HG03469 (cell line): ENCODE measurements at regions not wholly inside any gene's neighbourhood (a gene's known extent, or its start where the extent isn't known, plus 50 kb on each side); places are given as distances from the start of the nearest gene placed in this dataset.

Experiments
- ATAC-seq: cut with Tn5 transposase; IDR thresholded peaks from one replicate; pipeline ENCODE4 v1.9.1; 2021; ENCODE audit warnings: mild to moderate bottlenecking, moderate library complexity, moderate number of reproducible peaks; ENCODE audit not compliant: unreplicated experiment

DNA sequence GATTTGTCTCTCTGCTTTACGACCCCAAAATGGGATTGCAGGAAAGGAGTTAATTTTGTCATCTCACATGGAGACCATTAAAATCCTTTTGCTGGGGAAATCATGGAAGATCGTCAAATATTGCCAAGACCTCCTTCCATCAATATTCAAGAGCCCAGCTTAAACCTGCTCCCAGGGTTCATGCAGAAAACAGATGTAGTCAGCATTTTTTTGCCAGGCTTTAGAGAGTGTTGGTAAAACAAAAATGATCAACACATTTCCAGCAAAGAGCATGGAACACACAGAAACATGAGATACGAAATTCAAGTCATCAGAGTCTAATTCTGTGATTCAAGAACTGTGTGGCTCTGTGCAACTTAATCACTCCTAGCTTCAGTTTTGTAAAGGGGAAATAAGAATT, 118.0 kb upstream of the ATP10A start:
- no peak for ATAC-seq

DNA sequence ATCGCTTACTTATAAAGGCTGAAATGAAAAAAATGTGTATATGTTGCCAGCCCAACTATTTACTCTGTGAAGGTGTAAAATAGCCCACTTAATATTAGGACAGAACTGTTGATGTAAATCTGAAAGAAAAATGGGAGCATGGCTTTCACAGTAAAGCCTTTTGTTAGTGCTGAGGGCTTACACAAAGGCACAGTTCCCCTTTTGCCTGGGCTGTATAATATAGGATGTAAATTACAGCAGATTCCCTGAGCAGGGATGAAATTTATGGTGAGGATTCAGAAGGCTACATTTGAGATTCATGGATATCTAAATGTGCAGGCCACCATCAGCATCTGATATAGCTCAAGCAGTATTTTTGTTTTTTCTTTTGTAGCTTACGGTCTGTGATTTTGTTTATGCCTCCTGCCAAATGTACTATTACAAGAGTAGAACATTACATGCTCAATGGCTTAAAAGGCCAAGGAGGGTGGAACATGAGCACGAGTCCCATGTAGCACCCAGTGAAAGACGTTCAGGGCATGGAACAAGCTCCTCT, 109.1 kb upstream of the ATP10A start:
- ATAC-seq, result no peak

DNA sequence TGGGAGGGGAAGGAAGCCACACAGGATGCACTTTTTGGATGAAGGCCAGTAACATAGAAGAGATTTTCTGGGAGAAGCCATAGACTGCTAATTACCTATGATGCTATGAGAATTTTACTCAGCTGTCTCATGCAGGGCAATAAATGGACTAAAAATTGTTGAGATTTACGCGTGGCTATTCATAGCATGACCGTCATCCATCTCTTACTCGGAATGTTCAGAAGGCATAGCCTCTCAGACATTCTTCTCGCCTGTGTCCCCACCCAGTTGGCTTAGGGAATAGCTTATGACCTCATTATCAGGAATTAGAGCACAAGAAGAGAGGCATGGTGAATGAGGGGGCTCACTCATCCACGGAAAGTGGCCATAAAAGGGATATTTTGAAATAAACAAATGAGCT, 107.9 kb upstream of the ATP10A start:
- ATAC-seq, result no peak

DNA sequence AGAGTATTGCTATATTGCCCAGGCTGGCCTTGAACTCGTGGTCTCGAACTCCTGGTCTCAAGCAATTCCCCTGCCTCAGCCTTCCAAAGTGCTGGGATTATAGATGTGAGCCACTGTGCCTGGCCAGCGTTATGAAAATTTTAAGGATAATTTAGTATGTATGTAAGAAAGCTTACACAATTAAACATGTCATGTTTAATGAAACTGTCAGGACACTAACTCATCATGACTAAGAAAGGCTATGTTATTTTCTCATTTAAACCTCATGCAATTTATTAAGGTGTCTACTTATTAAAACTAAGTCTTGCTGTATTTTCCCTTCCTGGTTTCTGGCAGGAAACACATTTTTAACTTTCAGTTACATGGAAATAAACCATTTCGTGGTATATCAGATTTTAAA, 106.8 kb upstream of the ATP10A start:
- ATAC-seq, result no peak

DNA sequence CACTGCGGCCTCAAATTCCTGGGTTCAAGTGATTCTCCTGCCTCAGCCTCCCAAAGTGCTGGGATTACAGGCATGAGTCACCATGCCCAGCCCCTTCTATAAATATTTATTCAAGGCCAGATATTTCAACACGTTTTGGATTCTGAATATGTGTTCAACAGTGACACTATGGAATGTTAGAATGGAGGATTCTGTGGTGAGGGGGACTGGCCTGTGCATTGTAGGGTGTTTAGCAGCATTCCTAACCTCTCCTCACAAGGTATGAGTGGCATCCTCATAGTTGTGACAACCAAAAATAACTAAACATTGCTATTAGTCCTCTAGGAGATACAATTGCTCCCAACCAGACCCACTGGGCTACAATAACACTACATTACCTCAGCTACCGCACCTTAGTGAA, 104.0 kb upstream of the ATP10A start:
- ATAC-seq, result no peak

GRCh38 chr15:25965326-25965725, 102.2 kb upstream of the ATP10A start:
- ATAC-seq, result no peak

DNA sequence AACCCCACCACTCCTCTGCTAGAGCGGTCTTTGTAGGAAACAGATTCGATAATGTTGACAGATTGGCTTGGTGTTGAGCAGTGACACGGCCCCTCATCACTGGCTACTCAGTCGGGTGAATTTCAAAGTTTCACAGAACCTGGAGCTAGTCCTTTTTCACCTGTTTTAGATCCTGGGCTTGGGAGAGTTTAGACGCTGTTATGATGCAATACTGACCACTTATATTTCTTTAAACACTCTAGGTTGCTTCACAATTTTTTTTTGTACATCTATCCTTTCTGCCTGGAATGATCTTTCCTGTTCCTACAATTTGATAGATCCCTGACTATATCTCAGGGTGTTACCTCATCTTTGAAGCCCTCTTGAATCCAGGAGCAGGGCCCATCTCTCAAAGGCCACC, 97.1 kb upstream of the ATP10A start:
- ATAC-seq, result no peak

GRCh38 chr15:25959100-25959499, 96.0 kb upstream of the ATP10A start:
- no peak for ATAC-seq

DNA sequence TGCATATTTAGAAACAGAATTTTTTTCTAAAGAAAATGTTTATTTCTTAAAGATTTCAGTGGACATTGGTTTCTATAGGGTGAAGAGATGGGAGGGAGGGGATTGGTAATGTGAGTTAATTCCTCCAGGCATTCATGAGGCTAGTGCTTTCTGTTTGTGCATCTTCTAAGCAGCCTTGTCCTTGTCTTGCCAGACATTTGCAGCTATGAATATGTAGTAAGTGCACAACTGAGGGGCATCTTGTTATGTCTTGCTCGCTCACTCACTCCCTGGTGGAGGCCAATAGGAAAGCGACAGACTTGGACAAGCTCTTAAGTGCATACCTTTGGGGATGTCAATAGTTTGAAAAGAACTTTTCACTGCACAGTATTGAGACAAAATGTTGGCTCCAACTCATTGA, 92.5 kb upstream of the ATP10A start:
- no peak for ATAC-seq

DNA sequence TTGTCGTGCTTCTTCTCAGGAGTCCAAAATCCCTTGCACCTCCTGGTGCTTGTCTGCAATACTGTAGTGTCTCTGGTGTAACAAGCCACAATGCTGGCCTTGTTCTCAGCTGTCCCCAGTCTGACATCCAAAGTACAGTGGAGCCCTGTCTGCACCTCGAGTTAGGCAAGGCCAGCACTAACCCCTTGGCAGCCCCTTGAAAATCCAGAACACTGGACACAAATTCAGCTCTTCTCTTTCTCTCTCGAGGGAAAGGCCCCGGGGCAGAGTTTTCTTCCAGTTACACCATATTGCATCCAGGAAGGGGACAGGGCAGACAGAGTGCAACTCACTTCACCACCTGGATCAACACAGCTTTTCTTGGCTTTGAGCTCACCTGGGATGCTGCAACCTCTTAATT, 91.3 kb upstream of the ATP10A start:
- no peak for ATAC-seq

GRCh38 chr15:25950014-25950413, 86.9 kb upstream of the ATP10A start:
- ATAC-seq, result no peak

- no peak for ATAC-seq
Measured at GRCh38 chr15:25947323-25948314, 84.5 kb upstream of the ATP10A start.

- no peak for ATAC-seq
Measured at GRCh38 chr15:25946241-25946805, 83.2 kb upstream of the ATP10A start.

- no peak for ATAC-seq
Measured at GRCh38 chr15:25944386-25944785, 81.3 kb upstream of the ATP10A start.

- no peak for ATAC-seq
Measured at GRCh38 chr15:25943831-25944230, 80.7 kb upstream of the ATP10A start.

DNA sequence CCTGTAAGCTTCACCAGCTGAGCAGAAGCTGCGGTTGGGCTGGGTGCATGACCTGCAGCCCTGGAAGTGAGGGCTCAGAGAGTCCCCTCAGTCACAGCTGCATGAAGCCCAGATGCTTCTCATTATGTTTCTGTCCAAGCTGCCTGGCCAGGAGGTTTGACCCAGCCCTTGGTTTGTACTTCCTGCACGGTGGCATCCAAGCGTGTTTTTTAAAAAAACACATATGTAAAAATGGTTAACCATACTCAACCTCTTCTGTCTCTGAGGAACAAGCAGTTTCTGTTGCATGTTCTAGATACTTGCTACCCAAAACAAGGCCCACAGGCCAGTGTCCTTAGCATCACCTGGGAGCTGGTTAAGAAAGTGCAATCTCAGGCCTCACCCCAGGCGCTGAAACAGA, 76.0 kb upstream of the ATP10A start:
- peak; percentile 95 for ATAC-seq

DNA sequence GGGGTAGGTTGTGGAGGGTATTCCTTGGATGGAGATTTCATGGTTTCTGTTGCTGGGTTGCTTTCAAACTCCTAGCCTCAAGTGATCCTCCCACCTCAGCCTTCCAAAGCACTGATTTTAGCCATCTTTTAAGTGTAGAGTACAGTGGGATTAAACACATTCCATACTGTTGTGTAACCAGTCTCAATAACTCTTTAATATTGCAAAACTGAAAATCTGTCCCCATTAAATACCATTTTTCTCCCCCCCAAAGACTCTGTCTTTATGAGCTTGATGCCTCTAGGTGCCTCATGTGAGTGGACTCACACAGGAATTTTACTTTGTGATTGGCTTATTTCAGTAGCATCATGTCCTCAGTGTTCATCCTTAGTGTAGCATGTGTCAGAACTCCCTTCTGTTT, 74.7 kb upstream of the ATP10A start:
- ATAC-seq, result no peak

DNA sequence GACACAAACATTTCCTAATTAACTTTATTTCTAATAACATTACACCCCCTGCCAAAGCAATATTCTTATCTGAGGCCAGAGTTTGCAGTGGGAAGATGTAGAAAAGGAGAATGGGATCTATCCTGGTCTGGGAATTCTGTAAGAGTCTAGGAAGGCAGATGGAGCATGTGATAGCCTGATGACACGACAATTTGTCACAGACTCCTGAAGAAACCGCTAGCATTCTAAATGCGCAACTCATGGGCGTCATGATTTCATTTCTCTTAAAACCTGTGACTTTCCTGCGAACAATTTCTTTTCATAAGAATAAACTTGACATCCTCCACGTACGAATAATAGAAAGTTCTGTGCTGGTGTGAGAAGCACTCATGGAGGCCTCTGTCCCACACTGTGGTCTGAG, 72.9 kb upstream of the ATP10A start:
- ATAC-seq, result no peak

- ATAC-seq, result peak; percentile 80
Measured at GRCh38 chr15:25933456-25934158, 70.5 kb upstream of the ATP10A start.

- ATAC-seq, result no peak
Measured at GRCh38 chr15:25932696-25933095, 69.6 kb upstream of the ATP10A start.

DNA sequence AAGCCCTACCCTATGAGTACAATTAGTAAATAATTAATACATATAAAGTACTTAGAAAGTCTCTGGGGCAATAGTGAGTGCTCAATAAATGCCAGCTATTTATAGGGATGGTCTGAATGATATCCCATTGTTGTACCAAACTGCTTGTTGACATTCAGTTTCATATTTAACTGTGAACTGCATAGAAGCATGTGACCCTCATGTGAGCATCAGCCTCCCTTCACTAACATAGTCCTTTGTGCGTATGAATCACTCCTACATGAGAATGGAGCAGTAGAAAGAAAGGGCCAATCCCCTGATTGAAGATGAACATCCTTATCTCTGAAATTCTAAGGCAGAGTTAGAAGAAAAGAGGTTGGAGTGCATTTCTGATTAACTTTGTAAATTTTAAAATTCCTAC, 68.7 kb upstream of the ATP10A start:
- no peak for ATAC-seq

GRCh38 chr15:25930931-25931330, 67.8 kb upstream of the ATP10A start:
- no peak for ATAC-seq
